H1 (cell line): ENCODE measurements at regions not wholly inside any gene's neighbourhood (a gene's known extent, or its start where the extent isn't known, plus 50 kb on each side); places are given as distances from the start of the nearest gene placed in this dataset.

Source experiments
- ATF2 ChIP-seq: IDR thresholded peaks from 2 replicates; pipeline ENCODE4 v1.6.1; 2012; ENCODE audit warnings: low read length, inconsistent platforms
- SUZ12 ChIP-seq: fragments of 200-600 bp; sonication (generic); IDR thresholded peaks from 2 replicates; pipeline ENCODE4 v1.6.1; 2012; ENCODE audit warnings: mild to moderate bottlenecking, inconsistent platforms, low read length, moderate library complexity, mixed read lengths

DNA sequence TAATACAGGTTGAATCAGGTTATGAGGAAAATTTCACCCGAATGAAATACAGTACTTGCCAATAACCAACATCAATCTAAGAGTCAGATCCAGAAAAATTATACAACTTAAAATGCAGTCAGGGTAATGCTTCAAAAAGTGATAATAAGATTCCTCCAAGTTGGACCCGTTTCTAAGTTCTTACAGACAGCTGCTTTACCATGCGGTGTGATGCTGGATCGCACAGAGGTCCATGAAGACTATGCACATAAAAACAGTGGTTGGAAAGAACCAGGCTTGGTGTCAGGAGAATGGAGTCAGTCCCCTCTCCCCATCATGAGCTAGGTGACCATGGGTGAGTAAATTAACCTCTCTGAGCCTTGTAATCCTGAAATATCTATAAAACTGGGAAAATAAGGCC, 261.3 kb downstream of the QDPR start (continued):
- TF ChIP-seq ATF2, result no peak
- no peak for TF ChIP-seq SUZ12
- TF ChIP-seq, all 59 proteins: peak for 0
